ENCODE measurements at regions not wholly inside any gene's neighbourhood (a gene's known extent, or its start where the extent isn't known, plus 50 kb on each side); places are given as distances from the start of the nearest gene placed in this dataset.

- no peak for DNase-seq (ENCODE audit: low read depth)
- no peak overlapping the region for H3K4me3 ChIP-seq (ENCODE audit: low read length)
- TF ChIP-seq, protein P1, sequence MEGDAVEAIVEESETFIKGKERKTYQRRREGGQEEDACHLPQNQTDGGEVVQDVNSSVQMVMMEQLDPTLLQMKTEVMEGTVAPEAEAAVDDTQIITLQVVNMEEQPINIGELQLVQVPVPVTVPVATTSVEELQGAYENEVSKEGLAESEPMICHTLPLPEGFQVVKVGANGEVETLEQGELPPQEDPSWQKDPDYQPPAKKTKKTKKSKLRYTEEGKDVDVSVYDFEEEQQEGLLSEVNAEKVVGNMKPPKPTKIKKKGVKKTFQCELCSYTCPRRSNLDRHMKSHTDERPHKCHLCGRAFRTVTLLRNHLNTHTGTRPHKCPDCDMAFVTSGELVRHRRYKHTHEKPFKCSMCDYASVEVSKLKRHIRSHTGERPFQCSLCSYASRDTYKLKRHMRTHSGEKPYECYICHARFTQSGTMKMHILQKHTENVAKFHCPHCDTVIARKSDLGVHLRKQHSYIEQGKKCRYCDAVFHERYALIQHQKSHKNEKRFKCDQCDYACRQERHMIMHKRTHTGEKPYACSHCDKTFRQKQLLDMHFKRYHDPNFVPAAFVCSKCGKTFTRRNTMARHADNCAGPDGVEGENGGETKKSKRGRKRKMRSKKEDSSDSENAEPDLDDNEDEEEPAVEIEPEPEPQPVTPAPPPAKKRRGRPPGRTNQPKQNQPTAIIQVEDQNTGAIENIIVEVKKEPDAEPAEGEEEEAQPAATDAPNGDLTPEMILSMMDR (conservative IDR thresholded peaks at IDR 0.05; ENCODE audit: low read depth, low read length): no peak
These were observed 115.4 kb upstream of the GALNT15 start for GRCh38 chr3:16059081-16059537.

GRCh38 chr3:16059711-16060357, 114.6 kb upstream of the GALNT15 start:
- H3K4me3 ChIP-seq (ENCODE audit: low read length): no peak overlapping the region
- DNase-seq (ENCODE audit: low read depth): no peak
- TF ChIP-seq, protein P1 (conservative IDR thresholded peaks at IDR 0.05; ENCODE audit: low read depth, low read length): no peak

- peak; percentile 81 for DNase-seq (ENCODE audit: low read depth)
- TF ChIP-seq, protein P1 (conservative IDR thresholded peaks at IDR 0.05; ENCODE audit: low read depth, low read length): peak; percentile 6
- H3K4me3 ChIP-seq (ENCODE audit: low read length): no peak overlapping the region
These were observed 114.1 kb upstream of the GALNT15 start for GRCh38 chr3:16060358-16060852.

DNA sequence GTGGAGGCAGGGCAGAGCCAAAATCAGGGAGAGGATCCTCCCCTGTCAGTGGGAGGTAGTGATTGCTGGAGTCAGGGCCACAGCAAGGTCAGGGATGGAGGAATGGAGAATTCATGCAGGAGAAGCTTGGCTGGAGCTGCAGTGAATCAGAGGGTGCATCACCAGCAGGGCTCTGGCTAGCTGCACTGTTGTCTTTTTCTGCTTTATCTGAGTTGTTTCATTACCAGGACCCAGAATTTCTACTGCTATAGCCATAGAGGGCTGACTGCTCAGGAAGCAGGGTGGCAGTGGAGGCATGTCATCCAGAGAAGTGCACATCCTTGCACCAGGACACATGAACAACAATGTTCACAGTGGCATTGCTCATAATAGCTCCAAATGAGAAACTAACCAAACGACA, 113.5 kb upstream of the GALNT15 start:
- H3K4me3 ChIP-seq (ENCODE audit: low read length): no peak overlapping the region
- TF ChIP-seq, protein P1 (conservative IDR thresholded peaks at IDR 0.05; ENCODE audit: low read depth, low read length): no peak
- no peak for DNase-seq (ENCODE audit: low read depth)

DNA sequence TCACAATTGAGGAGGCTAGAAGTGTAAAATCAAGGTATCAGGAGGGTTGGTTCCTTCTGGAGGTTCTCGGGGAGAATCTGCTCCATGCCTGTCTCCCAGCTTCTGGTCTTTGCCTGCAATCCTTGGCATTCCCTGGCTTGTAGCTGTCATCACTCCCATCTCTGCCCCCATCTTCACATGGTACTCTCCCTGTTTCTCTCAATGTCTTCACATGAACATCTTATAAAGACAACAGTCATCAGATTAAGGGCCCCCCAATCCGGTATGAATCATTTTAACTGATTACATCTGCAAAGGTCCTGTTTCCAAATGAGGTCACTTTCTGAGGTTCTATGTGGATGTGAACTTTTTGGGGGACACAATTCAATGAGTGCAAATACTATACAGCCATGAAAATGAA, 113.0 kb upstream of the GALNT15 start:
- no peak overlapping the region for H3K4me3 ChIP-seq (ENCODE audit: low read length)
- no peak for DNase-seq (ENCODE audit: low read depth)
- TF ChIP-seq, protein P1 (conservative IDR thresholded peaks at IDR 0.05; ENCODE audit: low read depth, low read length): no peak

DNA sequence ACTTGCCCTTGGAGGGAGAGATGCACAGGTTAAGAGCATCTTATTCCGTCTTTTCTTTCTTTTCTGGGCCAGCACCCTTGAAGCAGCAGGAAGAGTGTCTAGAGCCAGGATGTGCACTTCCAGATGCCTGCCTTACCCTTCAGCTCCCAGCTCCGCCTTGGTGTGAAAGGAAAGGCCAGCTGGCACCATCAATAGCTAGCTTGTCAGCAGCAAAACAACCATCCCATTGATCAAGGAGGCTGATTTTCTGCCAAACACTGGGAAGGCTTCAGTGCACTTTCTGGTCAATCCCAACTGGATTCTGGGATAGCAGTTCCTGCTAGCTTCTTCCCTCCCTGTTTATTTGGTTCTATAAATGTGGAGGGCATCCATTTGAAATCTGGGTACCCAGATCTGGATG, 110.9 kb upstream of the GALNT15 start:
- TF ChIP-seq, protein P1 (conservative IDR thresholded peaks at IDR 0.05; ENCODE audit: low read depth, low read length): no peak
- H3K4me3 ChIP-seq (ENCODE audit: low read length): no peak overlapping the region
- no peak for DNase-seq (ENCODE audit: low read depth)

Measured in retinal pigment epithelial cell (primary cell).